ENCODE measurements at regions not wholly inside any gene's neighbourhood (a gene's known extent, or its start where the extent isn't known, plus 50 kb on each side); places are given as distances from the start of the nearest gene placed in this dataset.

- H3K4me3 ChIP-seq (ENCODE audit: low read depth, low read length): no peak overlapping the region
- TF ChIP-seq CTCF (conservative IDR thresholded peaks at IDR 0.05; ENCODE audit: low read depth, low read length): no peak
- DNase-seq (ENCODE audit: low read depth): no peak
Observed at GRCh38 chr10:105656856-105657255, 1015.8 kb downstream of the SORCS3 start.

DNA sequence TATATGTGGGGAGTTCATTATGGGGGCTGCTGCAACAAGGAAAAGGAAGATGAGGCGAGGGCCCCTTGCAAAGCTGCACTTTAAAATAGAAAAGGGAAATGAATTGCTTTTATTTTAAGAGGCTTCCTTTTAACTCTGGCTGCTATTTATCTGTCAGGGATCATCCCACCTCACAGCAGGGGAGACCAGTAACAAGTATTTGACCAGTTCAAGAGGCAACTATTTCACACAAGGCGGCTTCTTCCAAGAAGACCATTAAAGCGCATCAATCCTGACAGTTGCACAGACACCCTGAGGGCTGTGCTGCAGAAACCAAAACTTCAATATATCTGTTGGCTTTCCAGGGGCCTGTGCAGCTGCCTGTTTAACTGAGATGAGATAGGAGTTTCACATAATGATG lies 1009.2 kb downstream of the SORCS3 start:
- DNase-seq (ENCODE audit: low read depth): no peak
- no peak for TF ChIP-seq CTCF (conservative IDR thresholded peaks at IDR 0.05; ENCODE audit: low read depth, low read length)
- H3K4me3 ChIP-seq (ENCODE audit: low read depth, low read length): no peak overlapping the region

GRCh38 chr10:105647354-105647753 lies 1006.3 kb downstream of the SORCS3 start:
- H3K4me3 ChIP-seq (ENCODE audit: low read depth, low read length): no peak overlapping the region
- no peak for DNase-seq (ENCODE audit: low read depth)
- TF ChIP-seq CTCF (conservative IDR thresholded peaks at IDR 0.05; ENCODE audit: low read depth, low read length): no peak

DNA sequence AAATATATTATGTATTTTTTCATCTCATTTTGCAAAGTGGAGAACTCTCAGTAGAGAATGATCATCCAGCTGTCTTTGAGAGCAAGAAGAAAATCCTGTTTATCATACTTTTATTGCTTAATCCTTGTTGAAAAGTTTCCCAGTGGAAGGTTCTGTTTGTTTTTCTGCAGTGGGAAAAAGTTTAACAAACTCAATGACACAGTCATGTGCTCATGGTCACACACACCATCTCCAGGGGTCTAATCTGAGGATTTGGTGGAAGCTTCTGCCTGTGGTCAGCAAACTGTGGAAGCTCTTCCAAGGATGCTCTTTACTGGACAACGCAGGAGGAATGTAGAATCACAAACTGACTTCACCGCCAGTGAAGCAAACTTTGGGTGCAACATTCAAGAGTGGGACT lies 1003.9 kb downstream of the SORCS3 start:
- TF ChIP-seq CTCF (conservative IDR thresholded peaks at IDR 0.05; ENCODE audit: low read depth, low read length): no peak
- H3K4me3 ChIP-seq (ENCODE audit: low read depth, low read length): no peak overlapping the region
- no peak for DNase-seq (ENCODE audit: low read depth)

GRCh38 chr10:105644559-105644958 lies 1003.5 kb downstream of the SORCS3 start:
- H3K4me3 ChIP-seq (ENCODE audit: low read depth, low read length): no peak overlapping the region
- no peak for TF ChIP-seq CTCF (conservative IDR thresholded peaks at IDR 0.05; ENCODE audit: low read depth, low read length)
- DNase-seq (ENCODE audit: low read depth): no peak

GRCh38 chr10:105644091-105644490 lies 1003.0 kb downstream of the SORCS3 start:
- no peak overlapping the region for H3K4me3 ChIP-seq (ENCODE audit: low read depth, low read length)
- TF ChIP-seq CTCF (conservative IDR thresholded peaks at IDR 0.05; ENCODE audit: low read depth, low read length): no peak
- DNase-seq (ENCODE audit: low read depth): no peak

- DNase-seq (ENCODE audit: low read depth): no peak
- TF ChIP-seq CTCF (conservative IDR thresholded peaks at IDR 0.05; ENCODE audit: low read depth, low read length): no peak
- H3K4me3 ChIP-seq (ENCODE audit: low read depth, low read length): no peak overlapping the region
Observed at GRCh38 chr10:105643660-105644059, 1002.6 kb downstream of the SORCS3 start.
